ENCODE measurements at regions not wholly inside any gene's neighbourhood (a gene's known extent, or its start where the extent isn't known, plus 50 kb on each side); places are given as distances from the start of the nearest gene placed in this dataset.

GRCh38 chr4:31069151-31069550 is 349.0 kb downstream of the PCDH7 start:
- no peak for DNase-seq (ENCODE audit: low read depth)
- no peak overlapping the region for H3K4me3 ChIP-seq (ENCODE audit: low read depth, low read length)
- no peak for TF ChIP-seq CTCF (conservative IDR thresholded peaks at IDR 0.05; ENCODE audit: low read depth, low read length)

GRCh38 chr4:31071508-31072486 is 351.6 kb downstream of the PCDH7 start:
- no peak for TF ChIP-seq CTCF (conservative IDR thresholded peaks at IDR 0.05; ENCODE audit: low read depth, low read length)
- H3K4me3 ChIP-seq (ENCODE audit: low read depth, low read length): no peak overlapping the region
- DNase-seq (ENCODE audit: low read depth): no peak

- DNase-seq (ENCODE audit: low read depth): no peak
- TF ChIP-seq CTCF (conservative IDR thresholded peaks at IDR 0.05; ENCODE audit: low read depth, low read length): no peak
- H3K4me3 ChIP-seq (ENCODE audit: low read depth, low read length): no peak overlapping the region
Measured at GRCh38 chr4:31075969-31076368, 355.8 kb downstream of the PCDH7 start.

- TF ChIP-seq CTCF (conservative IDR thresholded peaks at IDR 0.05; ENCODE audit: low read depth, low read length): no peak
- H3K4me3 ChIP-seq (ENCODE audit: low read depth, low read length): no peak overlapping the region
- DNase-seq (ENCODE audit: low read depth): no peak
Measured at GRCh38 chr4:31078661-31079060, 358.5 kb downstream of the PCDH7 start.

- no peak for TF ChIP-seq CTCF (conservative IDR thresholded peaks at IDR 0.05; ENCODE audit: low read depth, low read length)
- no peak overlapping the region for H3K4me3 ChIP-seq (ENCODE audit: low read depth, low read length)
- DNase-seq (ENCODE audit: low read depth): no peak
Measured at GRCh38 chr4:31080887-31081286, 360.7 kb downstream of the PCDH7 start.

- H3K4me3 ChIP-seq (ENCODE audit: low read depth, low read length): no peak overlapping the region
- TF ChIP-seq CTCF (conservative IDR thresholded peaks at IDR 0.05; ENCODE audit: low read depth, low read length): no peak
- no peak for DNase-seq (ENCODE audit: low read depth)
Measured at GRCh38 chr4:31081366-31081765, 361.2 kb downstream of the PCDH7 start.

- DNase-seq (ENCODE audit: low read depth): no peak
- TF ChIP-seq CTCF (conservative IDR thresholded peaks at IDR 0.05; ENCODE audit: low read depth, low read length): no peak
- no peak overlapping the region for H3K4me3 ChIP-seq (ENCODE audit: low read depth, low read length)
Measured at GRCh38 chr4:31083456-31083855, 363.3 kb downstream of the PCDH7 start.
